ENCODE measurements at regions not wholly inside any gene's neighbourhood (a gene's known extent, or its start where the extent isn't known, plus 50 kb on each side); places are given as distances from the start of the nearest gene placed in this dataset.

GRCh38 chr13:22041741-22042140 lies 370.9 kb downstream of the FGF9 start:
- Histone ChIP-seq H3K9ac (ENCODE audit: low read length) (no peak overlapping the region), H3K9me2 (ENCODE audit: low read depth, low read length) (no peaks in the 10 kb centered on the region), H2AFZ (ENCODE audit: low read length) (no peak overlapping the region), H3K36me3 (ENCODE audit: insufficient read depth, low read length) (no peaks in the 10 kb centered on the region), H3K4me2 (ENCODE audit: low read length) (no peak overlapping the region), H4K20me1 (ENCODE audit: insufficient read depth, low read length) (no peaks in the 10 kb centered on the region), H3K9me3 (ENCODE audit: low read length) (no peaks in the 10 kb centered on the region), H3K27ac (ENCODE audit: low read depth, low read length, poor library complexity, severe bottlenecking) (no peak overlapping the region), H3K4me3 (ENCODE audit: low read depth, low read length, poor library complexity, severe bottlenecking) (no peak overlapping the region), H3F3A (ENCODE audit: insufficient read depth, low read length) (no peaks in the 10 kb centered on the region), H3K79me2 (ENCODE audit: insufficient read depth, low read length) (no peaks in the 10 kb centered on the region), H3K4me1 (ENCODE audit: insufficient read depth, low read length, severe bottlenecking) (no peaks in the 10 kb centered on the region), H3K27me3 (ENCODE audit: insufficient read depth, low read length) (no peaks in the 10 kb centered on the region)
- TF ChIP-seq CTCF (IDR thresholded peaks at IDR 0.05; ENCODE audit: low read length) (no peak), EZH2 (IDR thresholded peaks at IDR 0.05; ENCODE audit: borderline replicate concordance, low read length) (no peak)

- no peaks in the 10 kb centered on the region for H3K36me3 ChIP-seq (ENCODE audit: insufficient read depth, low read length)
- no peaks in the 10 kb centered on the region for H3K79me2 ChIP-seq (ENCODE audit: insufficient read depth, low read length)
- H3K4me3 ChIP-seq (ENCODE audit: low read depth, low read length, poor library complexity, severe bottlenecking): no peak overlapping the region
- H3K9me2 ChIP-seq (ENCODE audit: low read depth, low read length): no peaks in the 10 kb centered on the region
- no peaks in the 10 kb centered on the region for H4K20me1 ChIP-seq (ENCODE audit: insufficient read depth, low read length)
- H3K27me3 ChIP-seq (ENCODE audit: insufficient read depth, low read length): no peaks in the 10 kb centered on the region
- H3F3A ChIP-seq (ENCODE audit: insufficient read depth, low read length): no peaks in the 10 kb centered on the region
- TF ChIP-seq CTCF (IDR thresholded peaks at IDR 0.05; ENCODE audit: low read length): no peak
- no peak for TF ChIP-seq EZH2 (IDR thresholded peaks at IDR 0.05; ENCODE audit: borderline replicate concordance, low read length)
- no peaks in the 10 kb centered on the region for H3K4me1 ChIP-seq (ENCODE audit: insufficient read depth, low read length, severe bottlenecking)
- H3K4me2 ChIP-seq (ENCODE audit: low read length): no peak overlapping the region
- H3K9ac ChIP-seq (ENCODE audit: low read length): no peak overlapping the region
- H2AFZ ChIP-seq (ENCODE audit: low read length): no peak overlapping the region
- H3K27ac ChIP-seq (ENCODE audit: low read depth, low read length, poor library complexity, severe bottlenecking): no peak overlapping the region
- H3K9me3 ChIP-seq (ENCODE audit: low read length): no peaks in the 10 kb centered on the region
Measured at GRCh38 chr13:22047082-22047784, 376.4 kb downstream of the FGF9 start.

GRCh38 chr13:22047785-22048104 lies 376.9 kb downstream of the FGF9 start:
- TF ChIP-seq CTCF (IDR thresholded peaks at IDR 0.05; ENCODE audit: low read length): no peak
- no peak for TF ChIP-seq EZH2 (IDR thresholded peaks at IDR 0.05; ENCODE audit: borderline replicate concordance, low read length)
- H3K9me2 ChIP-seq (ENCODE audit: low read depth, low read length): no peaks in the 10 kb centered on the region
- no peaks in the 10 kb centered on the region for H3K79me2 ChIP-seq (ENCODE audit: insufficient read depth, low read length)
- no peak overlapping the region for H3K4me3 ChIP-seq (ENCODE audit: low read depth, low read length, poor library complexity, severe bottlenecking)
- no peaks in the 10 kb centered on the region for H3K27me3 ChIP-seq (ENCODE audit: insufficient read depth, low read length)
- no peak overlapping the region for H3K9ac ChIP-seq (ENCODE audit: low read length)
- no peak overlapping the region for H3K27ac ChIP-seq (ENCODE audit: low read depth, low read length, poor library complexity, severe bottlenecking)
- no peaks in the 10 kb centered on the region for H4K20me1 ChIP-seq (ENCODE audit: insufficient read depth, low read length)
- H3K4me1 ChIP-seq (ENCODE audit: insufficient read depth, low read length, severe bottlenecking): no peaks in the 10 kb centered on the region
- no peaks in the 10 kb centered on the region for H3F3A ChIP-seq (ENCODE audit: insufficient read depth, low read length)
- H3K36me3 ChIP-seq (ENCODE audit: insufficient read depth, low read length): no peaks in the 10 kb centered on the region
- H2AFZ ChIP-seq (ENCODE audit: low read length): no peak overlapping the region
- H3K9me3 ChIP-seq (ENCODE audit: low read length): no peaks in the 10 kb centered on the region
- no peak overlapping the region for H3K4me2 ChIP-seq (ENCODE audit: low read length)
